ENCODE measurements at regions not wholly inside any gene's neighbourhood (a gene's known extent, or its start where the extent isn't known, plus 50 kb on each side); places are given as distances from the start of the nearest gene placed in this dataset.

DNA sequence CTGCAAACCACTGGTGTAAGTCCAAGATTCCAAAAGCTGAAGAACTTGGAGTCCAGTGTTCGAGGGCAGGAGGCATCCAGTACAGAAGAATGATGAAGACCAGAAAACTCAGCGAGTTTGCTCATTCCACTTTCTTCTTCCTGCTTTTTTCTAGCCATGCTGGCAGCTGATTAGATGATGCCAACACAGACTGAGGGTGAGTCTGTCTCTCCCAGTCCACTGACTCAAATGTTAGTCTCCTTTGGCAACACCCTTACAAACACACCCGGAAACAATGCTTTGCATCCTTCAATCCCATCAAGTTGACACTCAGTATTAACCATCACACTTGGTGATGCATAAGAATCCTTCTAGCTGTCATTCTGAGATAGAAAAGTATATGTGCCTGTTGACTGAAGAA, 1504.6 kb downstream of the EFNB2 start:
- Histone ChIP-seq H3K36me3 (ENCODE audit: control insufficient read depth, insufficient read depth, low read length) (no peaks in the 10 kb centered on the region), H4K5ac (ENCODE audit: low read depth, low read length) (no peak overlapping the region), H4K8ac (ENCODE audit: low read depth in 2 of 2, low read length in 2 of 2) (no peak overlapping the region), H3K9me3 (ENCODE audit: control insufficient read depth, insufficient read depth, low read length) (peaks cover 3% of the 10 kb centered on the region; the same call in 1 of the 2 replicates), H2AK9ac (replicated peaks; ENCODE audit: low read depth, low read length, poor library complexity) (no peak overlapping the region), H2AK5ac (ENCODE audit: low read depth, low read length) (no peak overlapping the region), H4K91ac (ENCODE audit: insufficient read depth, low read depth, low read length) (no peak overlapping the region), H3K79me1 (ENCODE audit: low read depth in 1 of 2, low read length in 2 of 2) (no peaks in the 10 kb centered on the region), H2BK120ac (ENCODE audit: low read depth, low read length) (no peak overlapping the region), H3K27ac (ENCODE audit: insufficient read depth, low read length) (no peak overlapping the region), H3K27me3 (ENCODE audit: control insufficient read depth, insufficient read depth, low read length) (no peaks in the 10 kb centered on the region), H3K18ac (ENCODE audit: low read depth, low read length) (no peak overlapping the region), H2BK15ac (ENCODE audit: low read depth, low read length) (no peak overlapping the region), H2BK5ac (ENCODE audit: low read depth, low read length, poor library complexity, severe bottlenecking) (no peak overlapping the region), H3K9me1 (ENCODE audit: insufficient read depth, low read length) (no peaks in the 10 kb centered on the region), H3K56ac (ENCODE audit: extremely low read depth, insufficient read depth, low read length) (no peak overlapping the region), H2BK20ac (ENCODE audit: low read depth, low read length) (no peak overlapping the region), H3K9ac (ENCODE audit: low read depth, low read length) (no peak overlapping the region), H3K4me1 (ENCODE audit: control insufficient read depth, insufficient read depth, low read length) (no peaks in the 10 kb centered on the region), H3K14ac (replicated peaks; ENCODE audit: low read depth, low read length) (no peak overlapping the region), H3K4me3 (ENCODE audit: insufficient read depth, low read depth, low read length) (no peak overlapping the region), H2AFZ (replicated peaks; ENCODE audit: low read length, poor library complexity) (no peak overlapping the region), H3K4me2 (ENCODE audit: low read depth, low read length) (no peak overlapping the region), H4K20me1 (ENCODE audit: insufficient read depth, low read length) (no peaks in the 10 kb centered on the region), H3K23ac (ENCODE audit: low read depth, low read length) (no peak overlapping the region), H3K4ac (ENCODE audit: low read depth, low read length) (no peak overlapping the region)
- BruUV-seq (replicated peaks), result no TSS peak
- dilution Hi-C loops (cut with HindIII; ENCODE audit: low sequenced_read_pairs, unreplicated experiment), result no loop called here
- POLR2A ChIA-PET (ENCODE audit: unreplicated experiment), result no interaction called here
- ATAC-seq (ENCODE audit: low read depth) (no peak), DNase-seq (no peak)
- WGBS, 2 experiments (ENCODE audit: extremely low coverage in 2 of 2, insufficient read length in 1 of 2), result no CpG with 5 or more reads among the region's 3 CpGs
- CTCF ChIA-PET, result interaction anchor here (1.3 kb wide), 1 partner anchor 20 kb away, joined by 3 read pairs; no protein-coding TSS in a partner anchor
- intact Hi-C loops (cut with micrococcal nuclease), result no loop called here
- in situ Hi-C loops (cut with MboI; ENCODE audit: low sequenced_read_pairs), result no loop called here
- TF ChIP-seq, protein P1, sequence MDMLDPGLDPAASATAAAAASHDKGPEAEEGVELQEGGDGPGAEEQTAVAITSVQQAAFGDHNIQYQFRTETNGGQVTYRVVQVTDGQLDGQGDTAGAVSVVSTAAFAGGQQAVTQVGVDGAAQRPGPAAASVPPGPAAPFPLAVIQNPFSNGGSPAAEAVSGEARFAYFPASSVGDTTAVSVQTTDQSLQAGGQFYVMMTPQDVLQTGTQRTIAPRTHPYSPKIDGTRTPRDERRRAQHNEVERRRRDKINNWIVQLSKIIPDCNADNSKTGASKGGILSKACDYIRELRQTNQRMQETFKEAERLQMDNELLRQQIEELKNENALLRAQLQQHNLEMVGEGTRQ (IDR thresholded peaks at IDR 0.05; ENCODE audit: low read depth, low read length), result no peak

Measured in IMR-90 (cell line).